ENCODE measurements at regions not wholly inside any gene's neighbourhood (a gene's known extent, or its start where the extent isn't known, plus 50 kb on each side); places are given as distances from the start of the nearest gene placed in this dataset.
"Not testable (repeated sequence)": the region's sequence is repeated elsewhere in the genome, so short reads cannot be mapped to it uniquely, and the experiment has no call there.

DNA sequence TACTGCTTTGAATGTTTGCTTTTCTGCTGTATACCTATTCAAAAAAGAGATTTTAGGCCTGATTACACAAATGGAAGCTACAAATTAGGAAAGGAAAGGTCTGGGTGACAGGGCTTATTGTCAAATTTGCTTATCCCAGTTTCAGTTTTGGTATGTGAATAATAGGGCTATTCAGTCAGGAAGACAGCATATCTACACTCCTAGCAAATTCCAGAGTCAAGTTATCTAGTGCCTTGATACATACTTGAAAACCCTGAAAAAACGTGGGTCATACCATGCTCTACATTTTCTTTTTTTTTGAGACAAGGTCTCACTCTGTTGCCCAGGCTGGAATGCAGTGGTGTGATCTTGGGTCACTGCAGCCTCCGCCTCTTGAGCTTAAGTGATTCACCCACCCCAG, 59.2 kb upstream of the CCDC180 start:
- not testable (repeated sequence) for H3K27ac Mint-ChIP-seq, H3K4me3 Mint-ChIP-seq, H3K4me1 Mint-ChIP-seq, H3K9me3 Mint-ChIP-seq, H3K36me3 Mint-ChIP-seq, H3K27me3 Mint-ChIP-seq

DNA sequence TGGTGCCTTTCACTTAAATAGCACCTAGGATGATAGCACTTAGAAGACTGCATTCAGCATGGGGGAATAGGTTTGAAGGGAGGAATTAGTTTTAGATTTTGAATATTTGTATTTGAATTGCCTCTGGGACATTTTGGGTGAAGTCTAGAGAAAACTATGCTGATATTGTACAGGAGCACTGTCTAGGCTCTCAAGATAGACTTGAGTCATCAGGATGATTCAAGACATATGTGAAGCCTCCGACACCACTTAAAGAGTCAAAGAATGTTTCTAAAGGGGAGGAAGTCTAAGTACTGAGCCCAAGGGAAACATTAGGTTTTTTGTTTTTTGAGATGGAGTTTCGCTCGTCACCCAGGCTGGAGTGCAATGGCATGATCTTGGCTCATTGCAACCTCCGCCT, 63.9 kb upstream of the CCDC180 start:
- H3K4me1 Mint-ChIP-seq: peaks cover 8 to 15% (median 14%) of the 10 kb centered on the region in 3 donors
- H3K27me3 Mint-ChIP-seq: no peaks in the 10 kb centered on the region
- H3K4me3 Mint-ChIP-seq: no peak overlapping the region
- H3K36me3 Mint-ChIP-seq: peaks cover 5% of the 10 kb centered on the region
- H3K9me3 Mint-ChIP-seq: no peaks in the 10 kb centered on the region
- H3K27ac Mint-ChIP-seq: no peak overlapping the region

DNA sequence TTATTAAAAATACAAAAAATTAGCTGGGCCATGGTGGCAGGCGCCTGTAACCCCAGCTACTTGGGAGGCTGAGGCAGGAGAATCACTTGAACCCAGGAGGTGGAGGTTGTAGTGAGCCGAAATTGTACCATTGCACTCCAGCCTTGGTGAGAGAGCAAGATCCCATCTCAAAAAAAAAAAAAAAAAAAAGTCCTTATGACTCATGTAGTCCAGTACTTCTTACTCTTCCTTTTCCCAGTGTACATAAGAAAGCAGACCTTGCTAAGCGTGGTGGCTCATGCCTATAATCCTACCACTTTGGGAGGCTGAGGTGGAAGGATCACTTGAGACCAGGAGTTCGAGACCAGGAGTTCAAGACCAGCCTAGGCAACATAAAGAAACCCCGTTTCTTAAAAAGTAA, 66.0 kb upstream of the CCDC180 start:
- Mint-ChIP-seq H3K4me1 (peaks cover 8 to 24% (median 17%) of the 10 kb centered on the region in 3 donors), H3K4me3 (peak overlapping the region in 1 of 4 donors; percentile 75)
- not testable (repeated sequence) for H3K27ac Mint-ChIP-seq, H3K36me3 Mint-ChIP-seq, H3K9me3 Mint-ChIP-seq, H3K27me3 Mint-ChIP-seq

DNA sequence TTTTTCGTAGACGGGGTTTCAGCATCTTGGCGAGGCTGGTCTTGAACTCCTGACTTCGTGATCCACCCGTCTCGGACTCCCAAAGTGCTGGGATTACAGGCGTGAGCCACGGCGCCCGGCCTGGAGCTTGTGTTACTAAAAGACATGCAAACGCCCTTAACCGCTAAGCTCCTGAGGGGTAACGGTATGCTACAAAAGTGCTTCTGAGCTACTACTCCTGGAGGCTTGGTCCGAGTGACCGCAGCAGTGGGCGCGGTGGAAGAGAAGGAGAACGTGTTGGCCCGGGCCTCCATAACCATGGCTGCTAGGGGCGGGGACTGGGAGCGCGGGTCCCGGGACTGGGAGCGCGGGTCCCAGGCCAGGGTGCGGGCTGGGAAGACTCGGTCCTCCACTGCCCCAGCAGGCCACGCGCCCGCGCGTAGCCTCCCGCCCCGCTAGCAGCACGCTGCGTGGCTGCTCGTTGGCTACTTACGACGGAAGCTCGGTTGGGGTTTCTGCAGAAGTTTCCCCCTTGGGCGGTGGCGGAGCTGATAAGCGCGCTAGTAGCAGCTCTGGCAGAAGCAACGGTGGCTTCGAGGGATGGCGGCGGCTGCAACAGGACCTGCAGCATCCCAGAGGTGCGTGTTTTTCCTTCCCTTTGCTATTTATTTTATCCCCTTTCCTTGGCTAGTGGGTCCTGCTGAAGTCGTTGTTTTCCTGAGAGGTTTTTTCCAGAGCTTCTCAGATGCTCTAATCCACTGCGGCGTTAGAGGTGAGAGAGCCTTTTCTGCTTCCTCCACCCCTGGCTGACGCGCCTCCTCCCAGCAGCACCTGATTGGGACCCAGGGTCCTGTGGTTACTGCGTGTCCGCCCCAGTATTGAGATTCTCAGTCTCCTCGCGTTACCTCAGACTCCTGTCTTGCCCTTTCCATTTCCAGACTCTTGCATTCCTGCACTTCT, 69.2 kb upstream of the CCDC180 start:
- peak overlapping the region; percentile 96 to 99 (median 97) for H3K4me3 Mint-ChIP-seq
- no peaks in the 10 kb centered on the region for H3K27me3 Mint-ChIP-seq
- H3K36me3 Mint-ChIP-seq: peaks cover 3% of the 10 kb centered on the region
- H3K4me1 Mint-ChIP-seq: peaks cover 8 to 19% (median 13%) of the 10 kb centered on the region in 3 donors
- peak overlapping the region; percentile 84 to 96 (median 96) for H3K27ac Mint-ChIP-seq
- H3K9me3 Mint-ChIP-seq: no peaks in the 10 kb centered on the region

DNA sequence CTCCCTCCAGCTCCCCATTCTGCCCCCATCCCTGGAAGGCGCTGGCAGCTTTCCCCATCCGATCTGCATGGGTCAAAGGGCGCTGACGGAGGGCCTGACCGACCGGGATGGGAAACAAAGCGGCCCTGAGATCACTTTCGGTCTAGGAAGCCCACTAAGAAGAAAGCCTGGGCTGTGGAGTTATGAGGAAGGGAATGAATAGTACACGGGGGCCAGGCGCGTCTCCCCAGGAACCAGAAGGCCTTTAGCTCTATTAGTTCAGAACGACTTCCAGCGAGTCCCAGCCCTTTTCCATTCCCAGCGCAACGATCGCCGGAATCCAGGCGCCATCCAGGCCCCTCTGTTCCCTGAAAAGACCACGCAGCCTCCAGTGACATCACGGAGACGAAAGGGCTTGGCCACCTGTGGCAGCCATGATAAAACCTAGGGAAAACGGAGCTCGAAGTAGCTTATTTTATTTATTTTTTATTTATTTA, 70.1 kb upstream of the CCDC180 start:
- Mint-ChIP-seq H3K27me3 (no peaks in the 10 kb centered on the region), H3K4me3 (peak overlapping the region; percentile 47 to 99 (median 97)), H3K4me1 (peaks cover 8 to 19% (median 13%) of the 10 kb centered on the region in 3 donors), H3K9me3 (peaks cover 0 to 1% (median 0%) of the 10 kb centered on the region in 3 donors), H3K27ac (peak overlapping the region in 2 of 3 donors; percentile 21 to 86), H3K36me3 (peaks cover 4% of the 10 kb centered on the region)

DNA sequence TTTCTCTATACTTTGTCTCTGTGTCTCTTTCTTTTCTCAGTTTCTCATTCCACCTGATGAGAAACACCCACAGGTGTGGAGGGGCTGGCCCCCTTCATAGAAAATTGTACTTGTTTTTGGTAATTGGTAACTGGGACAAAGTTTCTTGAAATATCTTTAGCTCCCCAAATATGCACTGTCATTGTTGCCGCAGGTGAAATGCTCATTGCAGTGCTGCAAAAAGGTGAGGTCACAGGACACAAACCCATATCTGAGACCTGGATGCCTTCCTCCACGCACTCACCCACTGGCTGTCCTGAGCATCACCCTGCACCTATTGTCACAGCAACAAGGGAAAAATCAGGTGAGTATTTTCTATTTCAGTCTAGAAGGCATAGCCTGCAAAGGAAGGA, 74.5 kb upstream of the CCDC180 start:
- H3K4me1 Mint-ChIP-seq, H3K9me3 Mint-ChIP-seq: not testable (repeated sequence)

DNA sequence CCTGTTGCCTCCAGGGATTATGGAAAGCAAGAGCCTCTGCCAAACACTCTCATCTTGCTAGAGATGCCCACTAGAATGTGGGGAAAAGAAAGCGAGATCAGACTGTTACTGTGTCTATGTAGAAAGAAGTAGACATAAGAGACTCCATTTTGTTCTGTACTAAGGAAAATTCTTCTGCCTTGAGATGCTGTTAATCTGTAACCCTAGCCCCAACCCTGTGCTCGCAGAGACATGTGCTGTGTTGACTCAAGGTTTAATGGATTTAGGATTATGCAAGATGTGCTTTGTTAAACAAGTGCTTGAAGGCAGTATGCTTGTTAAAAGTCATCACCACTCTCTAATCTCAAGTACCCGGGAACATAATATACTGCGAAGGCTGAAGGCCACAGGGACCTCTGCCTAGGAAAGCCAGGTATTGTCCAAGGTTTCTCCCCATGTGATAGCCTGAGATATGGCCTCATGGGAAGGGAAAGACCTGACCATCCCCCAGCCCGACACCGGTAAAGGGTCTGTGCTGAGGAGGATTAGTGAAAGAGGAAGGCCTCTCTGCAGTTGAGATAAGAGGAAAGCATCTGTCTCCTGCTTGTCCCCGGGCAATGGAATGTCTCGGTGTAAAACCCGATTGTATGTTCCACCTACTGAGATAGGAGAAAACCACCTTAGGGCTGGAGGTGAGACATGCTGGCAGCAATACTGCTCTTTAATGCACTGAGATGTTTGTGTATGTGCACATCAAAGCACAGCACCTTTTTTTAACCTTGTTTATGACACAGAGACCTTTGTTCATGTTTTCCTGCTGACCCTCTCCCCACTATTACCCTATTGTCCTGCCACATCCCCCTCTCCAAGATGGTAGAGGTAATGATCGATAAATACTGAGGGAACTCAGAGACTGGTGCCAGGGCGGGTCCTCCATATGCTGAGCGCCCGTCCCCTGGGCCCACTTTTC, 75.1 kb upstream of the CCDC180 start:
- H3K36me3 Mint-ChIP-seq, H3K4me1 Mint-ChIP-seq, H3K27ac Mint-ChIP-seq, H3K9me3 Mint-ChIP-seq, H3K27me3 Mint-ChIP-seq, H3K4me3 Mint-ChIP-seq: not testable (repeated sequence)

More for the DNA sequence above, 74.5 kb upstream of the CCDC180 start:
- H3K4me3 Mint-ChIP-seq, H3K27ac Mint-ChIP-seq, H3K27me3 Mint-ChIP-seq, H3K36me3 Mint-ChIP-seq: not testable (repeated sequence)

DNA sequence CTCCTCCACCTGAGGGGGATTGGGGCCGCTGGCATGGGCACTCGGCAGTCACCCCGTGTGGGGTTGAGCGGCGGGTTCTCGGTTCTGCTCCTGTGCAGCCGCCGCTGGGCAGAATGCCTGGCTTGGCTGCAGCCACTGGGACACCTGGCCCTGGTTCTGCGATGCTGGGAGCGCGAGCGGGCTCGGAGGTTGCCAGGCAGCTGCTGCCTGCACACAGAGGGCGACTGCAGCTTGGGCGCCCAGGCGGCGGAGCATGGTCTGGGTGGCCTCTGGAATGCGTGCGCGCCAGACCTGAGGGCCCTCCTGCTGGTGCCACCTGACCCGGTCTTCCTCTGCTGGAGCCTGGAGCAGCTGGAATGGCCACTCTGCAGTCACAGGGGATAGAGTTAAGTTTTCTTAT, 85.1 kb upstream of the CCDC180 start:
- H3K4me1 Mint-ChIP-seq, H3K36me3 Mint-ChIP-seq, H3K9me3 Mint-ChIP-seq, H3K27ac Mint-ChIP-seq: not testable (repeated sequence)
- Mint-ChIP-seq H3K4me3 (peak overlapping the region in 2 of 4 donors; percentile 55 to 78), H3K27me3 (peaks cover 16% of the 10 kb centered on the region)

DNA sequence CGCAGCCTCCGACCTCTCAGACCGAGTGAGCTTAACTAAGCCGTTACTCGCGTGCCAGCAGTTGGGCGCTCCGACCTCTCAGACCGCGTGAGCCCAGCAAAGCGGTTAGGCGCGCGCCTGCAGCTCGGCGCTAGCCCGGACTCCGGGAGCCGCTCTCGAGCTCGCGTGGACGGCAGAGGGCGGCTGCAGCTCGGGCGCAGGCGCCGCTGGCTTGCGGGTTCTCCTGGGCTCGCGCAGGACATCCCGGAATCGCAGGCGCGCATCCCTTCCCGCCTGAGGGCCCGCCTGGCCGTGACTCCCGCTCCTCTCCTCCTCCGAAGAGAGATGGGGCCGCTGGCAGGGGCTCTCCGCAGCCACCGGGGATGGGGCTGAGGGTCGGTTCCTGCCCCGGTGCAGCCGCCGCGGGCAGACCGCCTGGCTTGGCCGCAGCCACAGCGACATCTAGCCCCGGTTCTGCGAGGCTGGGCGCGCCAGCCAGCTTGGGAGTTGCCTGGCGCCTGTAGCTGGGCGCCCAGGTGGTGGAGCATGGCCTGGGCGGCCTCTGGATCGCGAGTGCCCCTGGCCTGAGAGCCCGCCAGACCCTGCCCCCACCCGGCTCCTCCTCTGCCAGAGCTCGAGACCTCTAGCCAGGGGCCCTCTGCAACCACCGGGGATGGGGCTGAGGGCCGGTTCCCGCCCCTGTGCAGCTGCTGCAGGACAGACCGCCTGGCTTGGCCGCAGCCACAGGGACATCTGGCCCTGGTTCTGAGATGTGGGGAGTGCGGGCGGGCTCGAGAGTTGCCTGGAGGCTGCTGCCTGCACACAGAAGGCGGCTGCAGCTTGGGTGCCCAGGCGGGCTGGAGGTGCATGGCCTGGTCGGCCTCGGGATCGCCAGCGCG, 85.7 kb upstream of the CCDC180 start:
- H3K4me3 Mint-ChIP-seq: peak overlapping the region; percentile 77 to 91 (median 84)
- H3K27me3 Mint-ChIP-seq: peaks cover 16% of the 10 kb centered on the region
- not testable (repeated sequence) for H3K9me3 Mint-ChIP-seq, H3K27ac Mint-ChIP-seq, H3K36me3 Mint-ChIP-seq, H3K4me1 Mint-ChIP-seq

DNA sequence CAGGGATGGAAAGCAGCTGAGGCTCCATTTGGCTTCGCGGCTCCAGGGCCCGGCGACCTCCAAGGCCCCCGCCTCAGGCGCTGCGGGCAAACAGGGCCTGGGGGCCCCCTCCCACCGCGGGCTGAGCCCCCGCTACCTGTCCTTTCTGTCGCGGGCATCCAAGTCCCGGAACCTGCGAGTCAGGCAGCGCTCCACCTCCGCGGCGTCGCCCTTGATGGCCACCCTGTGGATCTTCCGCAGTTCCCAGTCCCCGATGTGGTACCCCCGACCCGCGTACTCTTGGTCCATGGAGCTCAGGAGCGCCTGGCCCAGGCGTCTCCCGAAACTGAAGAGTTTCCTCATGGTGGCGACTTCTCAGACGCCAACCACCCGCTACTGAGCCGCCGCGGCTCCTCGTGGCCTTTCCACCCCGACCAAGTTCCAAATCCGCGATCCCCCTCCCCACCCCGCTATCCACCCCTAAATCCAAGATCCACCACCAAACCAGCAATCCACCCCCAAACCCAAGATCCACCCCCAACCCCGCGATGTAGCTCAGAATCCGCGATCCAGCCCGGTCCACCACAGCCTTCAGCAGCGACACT, 86.5 kb upstream of the CCDC180 start:
- H3K36me3 Mint-ChIP-seq: no peaks in the 10 kb centered on the region
- H3K9me3 Mint-ChIP-seq: no peaks in the 10 kb centered on the region
- peak overlapping the region; percentile 77 to 91 (median 84) for H3K4me3 Mint-ChIP-seq
- peaks cover 0 to 4% (median 4%) of the 10 kb centered on the region in 3 donors for H3K4me1 Mint-ChIP-seq
- H3K27me3 Mint-ChIP-seq: peaks cover 16% of the 10 kb centered on the region
- no peak overlapping the region for H3K27ac Mint-ChIP-seq

DNA sequence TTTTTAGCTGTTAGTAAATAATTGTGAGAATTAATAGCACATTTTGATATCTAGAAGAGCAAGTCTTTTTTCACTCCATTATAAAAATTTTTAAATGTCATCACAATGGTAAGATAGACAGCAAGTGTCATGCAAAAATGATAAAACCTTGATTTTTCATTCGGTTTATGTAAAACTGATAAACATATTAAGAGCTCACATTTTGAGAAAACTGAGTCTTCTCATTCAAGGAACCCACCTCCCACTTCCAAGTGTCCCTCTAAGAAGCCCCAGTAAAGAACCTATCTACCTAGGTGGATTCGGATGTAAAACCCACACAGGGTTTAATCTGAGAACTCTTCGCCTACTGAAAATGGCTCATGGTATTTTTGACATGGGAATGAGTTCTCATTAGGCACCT, 87.1 kb upstream of the CCDC180 start:
- not testable (repeated sequence) for H3K27ac Mint-ChIP-seq, H3K9me3 Mint-ChIP-seq, H3K4me1 Mint-ChIP-seq, H3K36me3 Mint-ChIP-seq
- Mint-ChIP-seq H3K4me3 (peak overlapping the region in 3 of 4 donors; percentile 14 to 87 (median 81)), H3K27me3 (peaks cover 16% of the 10 kb centered on the region)

DNA sequence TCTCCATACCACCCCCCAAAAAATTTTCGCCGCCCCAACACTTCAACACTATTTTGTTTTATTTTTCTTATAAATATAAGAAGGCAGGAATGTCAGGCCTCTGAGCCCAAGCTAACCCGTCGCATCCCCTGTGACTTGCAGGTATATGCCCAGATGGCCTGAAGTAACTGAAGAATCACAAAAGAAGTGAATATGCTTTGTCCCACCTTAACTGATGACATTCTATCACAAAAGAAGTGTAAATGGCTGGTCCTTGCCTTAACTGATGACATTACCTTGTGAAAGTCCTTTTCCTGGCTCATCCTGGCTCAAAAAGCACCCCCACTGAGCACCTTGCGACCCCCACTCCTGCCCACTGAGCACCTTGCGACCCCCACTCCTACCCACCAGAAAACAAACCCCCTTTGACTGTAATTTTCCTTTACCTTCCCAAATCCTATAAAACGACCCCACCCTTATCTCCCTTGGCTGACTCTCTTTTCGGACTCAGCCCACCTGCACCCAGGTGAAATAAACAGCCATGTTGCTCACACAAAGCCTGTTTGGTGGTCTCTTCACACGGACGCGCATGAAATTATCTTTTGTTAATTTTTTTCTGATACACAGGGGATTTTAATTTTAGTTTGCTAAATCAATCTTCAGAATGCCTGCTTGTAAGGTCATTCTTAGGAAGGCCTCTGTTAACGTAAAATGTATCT, 87.9 kb upstream of the CCDC180 start:
- peak overlapping the region in 2 of 4 donors; percentile 5 to 30 for H3K4me3 Mint-ChIP-seq
- peaks cover 15% of the 10 kb centered on the region for H3K27me3 Mint-ChIP-seq
- not testable (repeated sequence) for H3K9me3 Mint-ChIP-seq, H3K4me1 Mint-ChIP-seq, H3K36me3 Mint-ChIP-seq
- peak overlapping the region in 1 of 3 donors; percentile 62 for H3K27ac Mint-ChIP-seq

DNA sequence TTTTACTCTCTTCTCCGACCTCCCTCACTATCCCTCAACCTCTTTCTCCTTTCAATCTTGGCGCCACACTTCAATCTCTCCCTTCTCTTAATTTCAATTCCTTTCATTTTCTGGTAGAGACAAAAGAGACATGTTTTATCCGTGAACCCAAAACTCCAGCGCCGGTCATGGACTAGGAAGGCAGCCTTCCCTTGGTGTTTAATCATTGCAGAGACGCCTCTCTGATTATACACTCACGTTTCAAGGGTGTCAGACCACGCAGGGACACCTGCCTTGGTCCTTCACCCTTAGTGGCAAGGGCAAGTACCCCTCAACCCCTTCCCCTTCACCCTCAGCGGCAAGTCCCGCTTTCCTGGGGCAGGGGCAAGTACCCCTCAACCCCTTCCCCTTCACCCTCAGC, 92.3 kb upstream of the CCDC180 start:
- H3K27ac Mint-ChIP-seq, H3K9me3 Mint-ChIP-seq: not testable (repeated sequence)

DNA sequence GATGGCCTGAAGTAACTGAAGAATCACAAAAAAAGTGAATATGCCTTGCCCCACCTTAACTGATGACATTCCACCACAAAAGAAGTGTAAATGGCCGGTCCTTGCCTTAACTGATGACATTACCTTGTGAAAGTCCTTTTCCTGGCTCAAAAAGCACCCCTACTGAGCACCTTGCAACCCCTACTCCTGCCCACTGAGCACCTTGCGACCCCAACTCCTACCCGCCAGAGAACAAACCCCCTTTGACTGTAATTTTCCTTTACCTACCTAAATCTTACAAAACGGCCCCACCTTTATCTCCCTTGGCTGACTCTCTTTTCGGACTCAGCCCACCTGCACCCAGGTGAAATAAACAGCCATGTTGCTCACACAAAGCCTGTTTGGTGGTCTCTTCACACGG, 92.9 kb upstream of the CCDC180 start:
- not testable (repeated sequence) for H3K36me3 Mint-ChIP-seq, H3K4me1 Mint-ChIP-seq, H3K27me3 Mint-ChIP-seq, H3K9me3 Mint-ChIP-seq, H3K27ac Mint-ChIP-seq, H3K4me3 Mint-ChIP-seq

More for the DNA sequence above, 92.3 kb upstream of the CCDC180 start:
- H3K4me1 Mint-ChIP-seq, H3K27me3 Mint-ChIP-seq, H3K4me3 Mint-ChIP-seq, H3K36me3 Mint-ChIP-seq: not testable (repeated sequence)

Measured in IgD-negative memory B cell (primary cell).